ENCODE measurements at regions not wholly inside any gene's neighbourhood (a gene's known extent, or its start where the extent isn't known, plus 50 kb on each side); places are given as distances from the start of the nearest gene placed in this dataset.

- Histone ChIP-seq H3K27ac (ENCODE audit: low read depth, low read length) (no peak overlapping the region), H2AK5ac (ENCODE audit: low read depth, low read length) (no peak overlapping the region), H3K9ac (replicated peaks in 1 of 4; ENCODE audit: extremely low read depth in 1 of 4, low read depth in 3 of 4, low read length in 3 of 4) (no peak overlapping the region), H3K79me2 (ENCODE audit: control insufficient read depth in 1 of 2, insufficient read depth in 2 of 2, low read length in 2 of 2) (no peaks in the 10 kb centered on the region), H4K91ac (replicated peaks; ENCODE audit: insufficient read length, low read length) (no peak overlapping the region), H3K4ac (replicated peaks; ENCODE audit: insufficient read length, low read depth, low read length) (no peak overlapping the region), H3K4me1 (replicated peaks in 1 of 4; ENCODE audit: control insufficient read depth in 3 of 4, insufficient read depth in 4 of 4, low read length in 3 of 4) (no peaks in the 10 kb centered on the region), H3K14ac (ENCODE audit: insufficient read length) (no peak overlapping the region), H3K27me3 (replicated peaks in 1 of 4; ENCODE audit: control insufficient read depth in 3 of 4, extremely low read depth in 1 of 4, insufficient read depth in 3 of 4, low read length in 3 of 4) (no peaks in the 10 kb centered on the region), H4K20me1 (replicated peaks in 1 of 2; ENCODE audit: control insufficient read depth in 1 of 2, insufficient read depth in 2 of 2, low read length in 2 of 2) (no peaks in the 10 kb centered on the region), H3K23me2 (ENCODE audit: low read depth, low read length) (no peaks in the 10 kb centered on the region), H3K56ac (replicated peaks; ENCODE audit: insufficient read length, low read depth, low read length) (no peak overlapping the region), H3K36me3 (ENCODE audit: control insufficient read depth in 2 of 4, insufficient read depth in 4 of 4, low read length in 3 of 4) (no peaks in the 10 kb centered on the region), H3K18ac (ENCODE audit: extremely low read depth, low read length) (no peak overlapping the region), H2BK20ac (ENCODE audit: low read length) (no peak overlapping the region), H2BK12ac (ENCODE audit: low read depth, low read length) (no peak overlapping the region), H2BK5ac (ENCODE audit: low read depth, low read length) (no peak overlapping the region), H4K5ac (ENCODE audit: insufficient read length, low read depth, low read length) (no peak overlapping the region), H2BK120ac (replicated peaks; ENCODE audit: low read depth, low read length) (no peak overlapping the region), H3K23ac (ENCODE audit: insufficient read length) (no peak overlapping the region), H3K4me2 (ENCODE audit: insufficient read depth in 1 of 2, low read depth in 2 of 2, low read length in 2 of 2) (no peak overlapping the region), H3K4me3 (ENCODE audit: extremely low read depth in 1 of 4, insufficient read depth in 2 of 4, low read depth in 3 of 4, low read length in 4 of 4) (no peak overlapping the region), H3K9me3 (ENCODE audit: insufficient read depth in 2 of 2, low read depth in 1 of 2, low read length in 1 of 2) (no peaks in the 10 kb centered on the region), H2AFZ (ENCODE audit: low read length) (no peak overlapping the region), H2BK15ac (ENCODE audit: low read length) (no peak overlapping the region), H4K8ac (ENCODE audit: extremely low read depth, insufficient read depth, low read length) (no peak overlapping the region), H3K79me1 (ENCODE audit: low read depth, low read length) (no peaks in the 10 kb centered on the region)
- no peak for DNase-seq (ENCODE audit: low read depth in 1 of 2, low spot score in 2 of 2)
- CTCF ChIA-PET (ENCODE audit: partially characterized antibody): no interaction called here
- WGBS, 2 experiments (ENCODE audit: extremely low coverage in 1 of 2, insufficient coverage in 1 of 2, insufficient read length in 1 of 2, insufficient replicate concordance in 2 of 2, low coverage in 1 of 2, low lambda C conversion rate in 2 of 2, missing lambda C conversion rate in 1 of 2): 100% methylated on average over 2 of the region's 2 CpGs; no CpG with 5 or more reads in 1 of the 2 experiments
- POLR2A ChIA-PET (ENCODE audit: partially characterized antibody): interaction anchor here (0.6 kb wide), 1 partner anchor 86 kb away, joined by 3 read pairs; no protein-coding TSS in a partner anchor
- TF ChIP-seq RFX5 (IDR thresholded peaks at IDR 0.05; ENCODE audit: borderline replicate concordance, low read depth, low read length) (no peak), HDAC6 (IDR thresholded peaks at IDR 0.05; ENCODE audit: low read depth, low read length) (no peak)
- no peak for FAIRE-seq
Observed at GRCh38 chrX:112223391-112223790, 140.8 kb upstream of the TRPC5 start.
